ENCODE measurements at regions not wholly inside any gene's neighbourhood (a gene's known extent, or its start where the extent isn't known, plus 50 kb on each side); places are given as distances from the start of the nearest gene placed in this dataset.

DNA sequence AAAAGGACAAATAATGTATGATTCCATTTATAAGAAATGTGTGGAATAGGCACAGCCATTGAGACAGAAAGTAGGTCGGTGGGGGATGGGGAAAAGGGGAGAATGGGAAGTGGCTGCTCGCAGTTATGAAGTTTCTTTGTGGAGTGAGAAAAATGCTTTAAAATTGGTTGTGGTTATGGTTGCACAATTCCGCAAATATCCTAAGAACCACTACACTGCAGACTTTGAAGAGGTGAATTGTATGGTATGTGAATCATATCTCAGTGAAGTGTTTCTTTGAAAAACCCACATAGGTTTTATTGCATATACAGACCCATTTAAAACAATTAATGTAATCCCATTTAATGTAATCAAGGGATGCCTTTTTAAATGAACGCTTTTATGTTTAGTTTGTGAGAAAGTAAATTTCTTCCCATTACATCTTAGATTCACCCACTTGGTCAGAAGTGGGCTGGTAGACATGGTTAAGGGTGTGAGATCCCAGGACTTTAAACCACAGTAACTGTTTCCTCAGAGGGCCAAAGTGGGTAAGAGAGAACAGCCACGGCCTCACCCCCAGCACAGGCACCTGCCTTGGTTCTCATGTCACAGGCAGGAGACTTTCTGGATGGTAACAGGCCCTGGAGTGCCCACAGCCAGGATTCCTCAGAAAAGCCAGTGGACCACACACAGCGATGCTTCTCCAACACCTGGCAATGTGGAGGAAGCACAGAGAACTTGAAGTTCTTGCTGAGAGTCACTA, 119.3 kb upstream of the GJB6 start:
- peak; percentile 88 for DNase-seq

DNA sequence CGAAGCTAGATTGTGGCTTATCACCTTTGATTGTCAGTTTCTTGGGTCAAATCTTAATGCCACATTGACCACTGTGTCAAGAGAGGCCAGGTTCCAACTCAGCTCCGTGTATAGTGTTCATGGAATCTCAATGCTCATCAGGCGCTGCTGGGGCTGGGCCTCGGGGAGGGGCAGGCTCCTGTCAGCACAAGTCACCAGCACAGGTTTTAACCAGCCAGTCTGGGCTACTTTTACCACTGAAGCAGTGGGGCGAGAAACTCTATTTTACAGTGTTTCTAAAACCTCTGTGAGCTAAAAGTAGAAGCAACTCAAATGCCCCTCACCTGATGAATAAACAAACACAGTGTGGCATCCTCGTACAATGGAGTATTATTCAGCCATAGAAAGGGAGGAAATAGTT, 118.7 kb upstream of the GJB6 start:
- DNase-seq = no peak

DNA sequence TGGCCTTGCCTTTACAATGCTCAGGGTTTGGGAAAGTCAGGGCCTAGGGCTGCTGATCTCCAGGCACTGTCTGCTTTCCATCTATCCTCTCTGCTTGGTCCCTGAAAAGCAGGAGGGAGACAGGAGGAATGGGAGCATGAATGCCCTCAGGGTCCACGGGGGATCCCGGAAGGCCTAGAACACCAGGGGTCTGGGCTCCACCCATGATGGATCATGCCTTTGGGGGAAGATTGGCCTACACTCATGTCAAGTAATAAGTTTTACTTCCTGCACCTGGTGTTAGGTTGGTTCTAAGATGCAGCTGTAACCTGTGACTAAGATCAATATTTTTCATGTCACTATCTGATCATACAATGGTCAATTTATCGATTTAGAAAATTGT, 118.3 kb upstream of the GJB6 start:
- DNase-seq = no peak

DNA sequence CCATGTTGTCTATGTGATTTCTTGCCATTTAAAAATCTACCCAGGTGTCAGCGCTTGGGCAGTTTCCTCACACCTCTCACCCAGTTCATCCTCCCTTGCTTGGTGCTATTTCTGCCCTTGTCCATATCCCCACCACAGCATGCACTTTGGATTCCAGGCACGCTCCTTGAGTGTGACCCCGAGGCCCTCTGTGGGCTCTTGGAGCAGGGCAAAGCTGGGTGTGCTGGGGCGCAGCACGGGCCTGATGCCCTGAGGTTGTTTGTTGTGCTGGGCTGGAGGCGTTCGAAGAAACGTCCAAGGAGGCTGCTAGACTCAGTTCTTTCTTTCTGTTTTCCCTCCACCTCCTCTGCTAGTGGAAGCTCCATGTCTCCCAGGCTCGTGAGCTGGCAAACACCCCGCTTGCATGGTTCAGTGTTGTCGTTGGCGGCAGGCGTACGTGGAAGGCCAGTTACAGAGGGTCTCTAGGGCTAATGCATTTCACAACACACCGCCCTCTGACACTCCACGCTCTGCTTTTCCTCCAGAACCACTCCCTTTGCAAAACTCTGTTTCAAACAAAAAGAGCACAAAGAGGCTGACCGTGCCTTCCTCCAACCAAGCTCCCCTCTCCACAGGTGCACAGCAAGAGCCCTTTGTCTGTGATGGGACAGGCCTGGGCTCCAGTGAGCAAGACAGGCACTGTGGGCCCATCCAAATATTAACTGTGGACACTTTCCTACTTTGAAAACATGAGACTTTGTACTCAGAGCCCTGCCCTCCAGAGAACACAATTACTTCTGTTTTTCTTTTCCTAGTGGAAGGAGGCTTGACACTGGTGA, 117.7 kb upstream of the GJB6 start:
- DNase-seq = no peak

DNA sequence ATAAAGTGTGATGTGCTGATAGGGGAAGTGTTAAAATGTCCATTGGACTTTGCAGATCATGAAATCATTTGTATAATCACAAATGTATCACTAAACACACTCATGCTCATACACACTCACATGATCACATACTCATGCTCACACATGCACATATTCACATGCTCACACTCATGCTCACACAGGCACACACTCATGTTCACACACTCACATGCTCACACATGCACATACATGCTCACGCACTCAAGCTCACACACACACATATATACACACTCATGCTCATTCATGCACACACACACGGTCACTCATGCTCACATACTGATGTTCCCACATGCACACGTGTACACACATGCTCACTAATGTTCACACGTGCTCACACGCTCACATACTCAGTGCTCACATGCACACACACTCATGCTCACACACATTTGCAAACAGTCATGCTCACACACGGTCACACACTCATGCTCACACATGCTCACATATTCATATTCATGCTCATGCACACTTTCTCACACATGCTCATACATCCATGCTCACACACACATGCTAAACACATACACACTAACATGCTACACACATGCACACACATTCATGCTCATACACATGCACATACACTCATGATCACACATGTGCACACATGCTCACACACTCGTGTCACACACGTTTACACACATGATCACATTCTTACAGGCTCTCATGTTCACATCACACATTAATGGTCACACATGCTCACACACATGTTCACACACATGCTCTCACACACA, 116.7 kb upstream of the GJB6 start:
- no peak for DNase-seq

DNA sequence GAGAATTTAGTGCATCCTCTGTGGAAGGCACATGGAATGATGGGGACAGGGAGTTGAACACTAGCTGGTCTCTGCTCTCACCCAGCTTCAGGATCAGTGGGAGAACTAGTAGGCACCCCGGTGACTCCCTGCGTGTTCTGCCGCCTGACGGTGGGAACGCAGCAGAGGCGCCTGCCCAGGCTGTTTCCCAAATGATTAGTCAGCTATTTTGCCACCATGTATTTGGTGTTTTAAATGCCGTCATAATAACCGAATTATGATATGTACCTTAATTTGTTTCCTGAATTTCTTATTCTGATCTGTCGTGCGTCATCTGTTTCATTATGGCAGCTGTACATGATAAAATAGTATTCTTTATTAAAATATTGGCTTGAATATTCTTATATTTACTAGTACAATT, 115.9 kb upstream of the GJB6 start:
- no peak for DNase-seq

DNA sequence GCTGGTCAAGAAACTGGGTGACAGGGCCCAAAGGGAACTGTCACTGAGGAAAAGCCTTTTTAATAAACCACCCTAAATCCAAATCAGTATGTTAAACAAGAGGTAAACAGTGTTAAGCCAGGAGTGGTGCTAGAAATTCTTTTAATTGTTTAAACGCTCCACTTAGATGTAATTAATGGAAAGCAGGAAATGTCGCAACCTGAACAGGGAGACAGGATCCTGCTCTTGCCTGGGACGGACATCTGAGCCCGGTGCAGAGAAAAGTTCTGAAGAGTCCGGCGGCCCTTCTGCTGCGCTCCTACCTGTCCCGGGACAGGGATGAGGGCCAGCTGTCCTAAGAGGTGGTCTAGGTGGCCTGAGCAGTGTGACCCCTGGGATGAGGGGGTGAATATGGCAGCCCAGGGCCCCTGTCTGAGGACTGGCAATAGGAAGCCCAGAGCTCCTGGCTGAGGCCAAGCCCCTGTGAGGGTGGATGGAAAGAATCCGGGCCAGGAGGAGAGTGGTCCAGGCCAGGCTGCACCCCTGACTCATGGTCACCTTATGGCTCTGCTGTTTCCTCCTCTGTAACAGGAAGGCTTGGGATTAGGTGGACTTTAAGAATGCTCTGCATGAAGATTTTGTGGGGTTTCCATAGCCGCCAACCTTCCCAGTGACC, 112.8 kb upstream of the GJB6 start:
- DNase-seq = no peak

DNA sequence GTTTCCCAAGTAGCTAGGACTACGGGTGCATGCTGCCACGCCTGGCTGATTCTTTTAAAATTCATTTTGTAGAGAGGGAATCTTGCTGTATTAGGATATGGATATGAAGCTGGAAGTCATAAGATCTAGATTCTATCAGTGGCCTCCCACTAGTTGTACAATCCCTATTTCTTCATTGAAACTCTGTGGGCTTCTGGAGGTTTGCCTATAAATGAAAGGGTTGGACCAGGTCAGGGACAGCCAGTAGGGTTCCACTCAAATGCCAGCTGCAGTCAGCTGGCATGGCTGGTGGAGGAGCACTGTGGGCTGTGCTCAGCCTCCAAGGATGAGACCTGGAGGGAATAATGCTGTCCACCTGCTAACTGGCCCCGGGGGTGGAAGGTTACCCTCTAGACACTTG, 110.2 kb upstream of the GJB6 start:
- peak; percentile 38 for DNase-seq

DNA sequence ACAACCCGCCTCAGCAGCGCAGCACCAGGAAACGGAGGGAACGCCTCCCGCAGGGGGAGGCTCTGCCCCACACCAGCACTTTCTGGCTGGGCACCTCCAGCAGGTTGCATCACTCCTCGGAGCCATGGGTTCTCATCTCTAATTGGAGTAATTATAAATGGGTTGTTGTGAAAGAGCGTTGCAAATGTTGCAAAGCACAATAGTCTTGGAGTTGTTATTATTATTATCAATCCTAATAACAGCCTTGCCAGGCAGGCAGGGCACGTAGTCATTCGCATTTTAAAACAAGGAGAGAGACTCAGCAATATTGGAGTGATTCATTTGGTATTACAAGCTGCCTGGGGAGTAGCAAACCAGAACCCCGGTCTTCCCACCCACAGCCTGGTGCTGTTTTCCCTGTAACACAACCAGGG, 108.6 kb upstream of the GJB6 start:
- no peak for DNase-seq

DNA sequence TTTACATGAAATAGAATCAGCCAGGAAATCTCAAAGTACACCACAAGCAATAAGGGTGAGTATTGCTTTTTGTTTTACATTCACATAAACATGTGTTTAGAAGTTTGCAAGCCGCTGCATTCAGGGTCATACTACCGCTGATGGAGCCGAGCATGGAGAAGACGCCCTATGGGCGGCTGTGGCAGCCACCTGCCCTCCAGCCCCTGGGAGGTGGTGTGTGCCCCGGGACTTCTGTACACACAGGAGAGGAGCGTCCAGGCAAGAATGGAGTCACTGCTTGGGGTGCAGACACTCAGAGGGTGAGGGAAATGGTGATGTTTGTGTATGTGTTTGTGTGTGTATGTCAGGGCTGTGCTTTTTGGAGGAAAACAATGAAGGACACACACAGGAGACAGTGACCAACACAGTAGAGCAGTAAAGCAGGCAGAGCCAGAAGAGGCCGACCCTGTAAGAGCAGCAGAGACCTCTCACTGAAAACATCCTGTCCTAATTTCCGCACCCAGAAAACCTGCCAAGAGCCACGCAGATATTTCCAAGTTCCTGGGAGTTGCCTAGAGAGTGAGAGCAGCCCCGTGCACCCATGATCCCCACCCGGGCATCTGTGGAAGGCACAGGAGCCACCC, 108.1 kb upstream of the GJB6 start:
- no peak for DNase-seq

DNA sequence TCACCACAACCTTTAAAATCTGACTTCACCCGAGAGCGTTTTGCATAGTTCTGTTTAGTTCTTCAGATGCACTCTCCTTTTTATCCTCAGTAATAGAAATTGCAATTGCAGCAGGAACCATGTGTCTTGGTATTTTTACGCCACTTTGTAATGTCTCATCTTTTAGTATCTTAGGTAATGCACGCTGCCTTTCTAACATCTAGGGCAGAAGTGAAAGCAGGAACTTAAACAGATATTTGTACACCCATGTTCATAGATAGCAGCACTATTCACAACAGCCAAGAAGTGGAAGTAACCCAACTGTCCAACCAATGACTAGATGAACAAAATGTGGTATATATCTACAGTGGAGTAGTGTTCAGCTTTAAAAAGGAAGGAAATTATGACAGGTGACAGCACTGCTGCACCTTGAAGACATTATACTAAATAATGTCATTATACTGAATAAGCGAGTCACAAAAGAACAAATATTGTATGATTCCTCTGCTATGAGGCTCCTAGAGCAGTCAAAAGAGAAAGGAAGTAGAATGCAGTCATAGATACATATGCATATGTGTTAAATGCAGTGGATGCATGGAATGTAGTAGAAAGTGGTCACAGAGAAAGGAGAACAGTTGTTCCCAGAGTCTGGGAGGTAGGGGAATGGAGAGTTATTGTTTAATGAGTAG, 105.9 kb upstream of the GJB6 start:
- no peak for DNase-seq

DNA sequence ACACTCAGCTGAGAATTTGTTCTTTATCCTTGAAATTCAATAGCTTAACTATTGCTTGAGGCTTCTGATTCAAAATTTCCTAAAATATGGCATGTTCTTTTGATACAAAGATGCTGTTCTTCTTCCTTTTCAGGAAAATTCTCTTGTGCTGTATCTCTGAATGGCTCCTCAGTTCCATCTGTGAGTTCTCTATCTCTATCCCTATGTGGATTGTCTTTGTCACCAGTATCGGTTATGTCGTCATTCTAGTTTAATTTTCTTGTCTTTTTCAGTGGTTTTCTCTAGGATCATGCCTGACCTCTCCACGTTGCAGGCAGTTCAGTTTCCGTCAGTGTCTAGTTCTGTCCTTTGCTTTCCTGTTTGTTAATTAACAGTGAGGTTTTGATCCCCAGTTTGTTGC, 104.6 kb upstream of the GJB6 start:
- DNase-seq = no peak

DNA sequence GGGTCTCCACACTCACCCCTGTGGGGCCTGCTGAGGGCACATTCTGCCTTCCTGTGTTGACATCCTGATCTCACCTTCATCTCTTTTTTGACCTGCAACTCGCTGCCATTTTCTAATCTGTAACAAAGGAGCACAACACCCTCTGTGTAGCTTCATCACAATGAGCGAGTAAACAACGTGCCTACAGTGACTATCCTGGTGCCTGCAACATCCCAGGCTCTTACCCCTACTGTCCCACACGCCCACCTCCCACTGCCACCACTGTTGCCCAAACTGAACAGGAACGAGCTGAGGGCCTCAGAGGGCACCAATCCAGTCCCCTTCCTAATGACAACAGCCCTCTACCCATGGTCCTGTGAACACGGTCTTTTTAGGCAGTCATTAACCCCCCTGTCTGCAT, 102.2 kb upstream of the GJB6 start:
- DNase-seq = no peak

DNA sequence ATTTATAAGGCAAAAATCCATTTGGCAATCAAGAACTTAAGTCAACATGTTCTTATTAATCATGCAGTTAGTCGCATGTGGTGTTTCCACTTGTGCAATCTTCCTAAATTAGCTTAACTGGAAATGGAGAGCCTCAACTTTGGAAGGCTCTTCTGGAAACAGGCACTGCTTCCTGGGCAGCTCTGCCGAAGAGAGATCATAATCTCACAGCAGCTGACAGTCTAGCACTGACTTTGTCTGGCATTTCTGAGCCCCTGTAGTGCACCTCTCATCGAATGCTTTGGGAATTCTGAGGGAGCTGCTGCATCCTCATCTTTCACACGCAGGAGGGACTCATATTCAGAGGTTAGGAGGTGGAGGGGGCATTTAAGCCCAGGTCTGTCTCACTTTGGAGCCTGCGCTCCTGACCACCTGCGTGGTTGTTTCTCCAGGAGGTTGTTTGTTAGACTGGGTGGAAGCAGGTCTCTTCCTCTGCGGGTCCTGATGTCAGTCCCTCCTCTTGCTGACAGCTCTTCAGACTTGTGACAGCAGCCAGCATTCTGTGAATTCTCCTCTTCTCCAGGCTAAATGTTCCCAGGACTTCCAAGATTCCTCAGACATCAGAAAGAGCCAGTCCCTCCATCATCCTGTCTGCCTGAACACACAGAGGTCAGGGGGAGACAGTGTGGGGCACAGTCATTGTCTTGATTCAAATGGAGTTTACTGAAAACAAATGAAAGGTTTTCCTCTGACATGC, 100.4 kb upstream of the GJB6 start:
- DNase-seq = peak; percentile 51

DNA sequence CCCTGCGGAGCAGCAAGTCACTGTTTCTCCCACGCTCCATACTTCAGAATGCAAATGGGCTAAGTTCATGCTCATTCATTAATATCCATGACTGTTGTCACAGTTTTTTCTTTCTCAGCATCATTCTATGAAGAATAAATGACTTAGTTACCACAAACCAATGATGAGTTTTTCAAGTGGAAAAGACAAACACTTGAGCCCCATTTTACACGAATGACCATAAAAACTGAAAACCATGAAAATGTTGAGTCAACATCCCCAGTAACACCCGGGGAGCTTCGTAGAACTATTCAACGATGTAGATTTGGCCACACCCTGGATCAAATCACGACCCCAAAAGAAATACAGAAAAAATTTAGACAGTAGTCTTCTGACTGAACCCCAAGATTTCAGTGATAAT, 99.8 kb upstream of the GJB6 start:
- DNase-seq = no peak

DNA sequence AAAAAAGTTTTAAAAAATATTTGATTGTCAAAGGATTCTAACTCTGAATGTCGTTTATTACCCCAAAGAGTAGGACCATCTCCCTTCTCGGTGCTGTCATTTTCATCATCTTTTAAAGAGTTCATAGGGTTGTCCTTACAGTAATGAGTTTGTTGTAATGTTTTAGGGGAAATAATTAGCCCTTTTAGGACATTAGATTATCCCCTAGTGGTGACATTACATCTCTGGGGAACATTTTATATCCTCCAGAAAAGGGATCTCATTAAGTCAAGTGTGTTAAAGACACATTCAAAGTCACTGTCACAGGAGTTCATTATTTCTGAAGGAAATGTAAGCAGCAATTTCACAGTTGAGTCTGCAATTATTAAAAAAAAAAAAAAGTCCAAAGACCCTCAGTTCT, 99.3 kb upstream of the GJB6 start:
- no peak for DNase-seq

DNA sequence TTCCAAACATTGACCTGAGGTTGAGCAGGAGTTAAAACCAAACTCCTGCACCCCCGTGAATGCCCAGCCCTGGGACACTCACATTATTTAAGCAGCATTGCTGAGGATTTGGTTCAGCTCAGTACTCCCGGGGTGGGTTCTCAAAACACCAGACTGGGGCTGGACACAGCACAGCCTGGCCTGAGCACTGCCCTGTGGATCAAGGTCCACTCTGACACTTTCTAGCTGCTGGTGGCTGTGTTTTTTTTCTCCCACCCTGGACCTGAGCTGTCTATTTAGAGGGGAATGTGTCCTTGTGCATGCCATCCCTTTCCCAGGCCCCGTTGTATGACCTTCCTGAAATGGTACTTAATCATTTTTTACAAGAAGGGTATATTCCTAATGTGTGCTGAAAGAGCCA, 94.7 kb upstream of the GJB6 start:
- DNase-seq = no peak

DNA sequence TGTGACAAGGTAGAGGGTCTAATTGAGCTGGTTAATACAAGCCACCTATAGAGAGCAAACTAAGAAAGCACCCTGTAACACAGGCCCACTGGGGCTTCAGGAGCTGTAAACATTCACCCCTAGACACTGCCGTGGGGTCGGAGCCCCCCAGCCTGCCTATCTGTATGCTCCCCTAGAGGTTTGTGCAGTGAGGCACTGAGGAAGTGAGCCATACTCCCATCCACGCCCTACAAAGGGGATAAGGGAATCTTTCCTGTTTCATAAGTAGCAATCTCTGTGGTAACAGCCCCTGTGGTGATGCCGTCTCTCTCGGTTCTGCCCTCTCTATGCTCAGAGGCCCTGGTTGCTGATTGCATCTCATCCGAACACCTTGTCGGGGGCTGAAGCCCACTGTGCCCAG, 94.2 kb upstream of the GJB6 start:
- DNase-seq = no peak

DNA sequence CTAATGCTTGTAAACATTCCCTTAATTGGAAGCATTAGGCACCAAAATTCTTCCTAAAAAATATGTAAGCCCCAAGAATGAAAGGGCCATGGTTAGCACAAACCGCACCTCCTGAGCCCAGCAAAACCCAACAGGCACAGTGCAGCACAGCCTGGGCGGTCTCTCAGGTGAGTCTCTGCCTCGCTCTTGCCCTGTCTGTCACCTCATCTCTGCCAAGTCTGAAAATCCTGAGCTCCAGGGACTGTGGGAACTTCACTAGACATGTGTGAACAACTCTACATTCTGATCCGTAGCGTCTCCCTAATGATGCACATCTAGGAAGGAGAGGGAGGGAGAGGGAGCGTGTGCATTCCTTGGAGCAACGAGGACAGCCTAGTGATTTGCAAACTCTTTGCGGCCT, 88.8 kb upstream of the GJB6 start:
- no peak for DNase-seq

DNA sequence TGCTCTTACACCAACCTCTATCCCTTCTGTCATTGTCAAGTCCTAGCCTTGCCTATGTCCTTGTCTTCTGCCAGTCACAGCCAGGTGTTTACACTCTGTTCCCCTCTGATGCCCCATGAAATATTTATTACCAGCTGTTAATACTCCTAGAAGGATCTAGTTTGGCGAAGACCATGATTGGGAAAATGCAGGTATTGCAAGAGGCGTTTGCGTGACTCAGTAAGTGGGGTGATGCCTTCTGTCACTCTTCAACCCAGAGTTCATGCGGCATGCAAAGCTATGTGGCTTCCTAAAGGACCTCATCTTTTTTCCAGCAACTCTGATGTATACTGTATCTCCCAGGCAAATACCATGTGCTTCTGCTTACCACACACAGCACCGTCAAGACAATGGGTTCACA, 81.8 kb upstream of the GJB6 start:
- no peak for DNase-seq

DNA sequence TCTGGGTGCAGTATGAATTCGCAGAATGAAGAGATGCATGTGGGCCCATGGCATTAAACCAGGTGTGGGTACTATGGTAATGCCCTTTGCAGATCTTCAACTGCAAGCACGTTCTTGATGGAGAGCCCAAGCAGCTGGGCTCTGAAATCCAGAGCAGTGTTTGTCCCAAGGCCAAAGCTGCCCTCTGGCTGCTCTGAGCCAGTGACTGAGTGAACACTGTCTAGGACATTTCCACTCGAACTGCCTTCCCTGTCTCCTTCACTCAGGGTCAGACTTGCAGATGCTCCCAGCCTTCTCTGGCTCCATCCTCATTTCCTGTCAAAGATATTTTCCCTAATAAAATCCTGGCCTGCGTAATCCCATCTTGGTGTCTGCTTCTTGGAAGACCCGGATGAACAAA, 80.2 kb upstream of the GJB6 start:
- DNase-seq = no peak

DNA sequence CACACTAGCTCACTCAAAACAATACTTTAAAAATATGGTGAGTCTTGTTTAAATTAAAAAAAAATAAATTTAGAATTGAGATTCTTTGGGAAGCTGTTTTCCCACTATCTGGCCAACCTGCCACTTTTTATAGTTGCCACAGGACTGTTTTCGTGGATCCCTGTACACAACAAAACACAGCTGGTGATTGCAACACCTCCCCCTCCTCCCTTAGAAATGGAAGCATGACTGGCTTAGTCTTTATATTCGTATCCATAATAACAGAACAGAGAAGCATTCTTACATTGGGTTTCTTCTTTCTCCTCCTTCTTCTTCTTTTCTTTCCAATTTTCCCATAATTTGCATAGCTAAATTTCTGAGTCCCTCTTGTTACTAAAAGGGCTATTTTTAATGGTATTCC, 79.5 kb upstream of the GJB6 start:
- no peak for DNase-seq

Measured in HCEC 1CT (cell line).